ENCODE measurements at regions not wholly inside any gene's neighbourhood (a gene's known extent, or its start where the extent isn't known, plus 50 kb on each side); places are given as distances from the start of the nearest gene placed in this dataset.

- no peak for DNase-seq (ENCODE audit: low spot score in 2 of 2)
- no peaks in the 10 kb centered on the region for H3K4me1 ChIP-seq
- no peaks in the 10 kb centered on the region for H3K36me3 ChIP-seq
- H3K4me3 ChIP-seq, result no peak overlapping the region
- intact Hi-C loops (cut with DNase I), result no loop called here
- no peak overlapping the region for H3K27ac ChIP-seq
- H3K9me3 ChIP-seq, result no peaks in the 10 kb centered on the region
- TF ChIP-seq CTCF (IDR thresholded peaks at IDR 0.05), result no peak
- no peaks in the 10 kb centered on the region for H3K27me3 ChIP-seq
Measured at GRCh38 chr20:63119963-63120807, 95.7 kb downstream of the YTHDF1 start.

GRCh38 chr20:63119121-63119962 is 96.6 kb downstream of the YTHDF1 start:
- Histone ChIP-seq H3K4me1 (no peaks in the 10 kb centered on the region), H3K27ac (no peak overlapping the region), H3K36me3 (no peaks in the 10 kb centered on the region), H3K9me3 (no peaks in the 10 kb centered on the region), H3K27me3 (no peaks in the 10 kb centered on the region), H3K4me3 (no peak overlapping the region)
- intact Hi-C loops (cut with DNase I), result no loop called here
- TF ChIP-seq CTCF (IDR thresholded peaks at IDR 0.05), result no peak
- no peak for DNase-seq (ENCODE audit: low spot score in 2 of 2)

GRCh38 chr20:63118303-63119120 is 97.4 kb downstream of the YTHDF1 start:
- DNase-seq (ENCODE audit: low spot score in 2 of 2), result no peak
- no peaks in the 10 kb centered on the region for H3K9me3 ChIP-seq
- H3K4me1 ChIP-seq, result no peaks in the 10 kb centered on the region
- no peak overlapping the region for H3K4me3 ChIP-seq
- no peaks in the 10 kb centered on the region for H3K36me3 ChIP-seq
- intact Hi-C loops (cut with DNase I), result no loop called here
- no peaks in the 10 kb centered on the region for H3K27me3 ChIP-seq
- no peak for TF ChIP-seq CTCF (IDR thresholded peaks at IDR 0.05)
- H3K27ac ChIP-seq, result no peak overlapping the region

GRCh38 chr20:63117661-63118302 is 98.1 kb downstream of the YTHDF1 start:
- no peaks in the 10 kb centered on the region for H3K27me3 ChIP-seq
- H3K36me3 ChIP-seq, result no peaks in the 10 kb centered on the region
- no peak overlapping the region for H3K4me3 ChIP-seq
- no peak for DNase-seq (ENCODE audit: low spot score in 2 of 2)
- no peak overlapping the region for H3K27ac ChIP-seq
- no peaks in the 10 kb centered on the region for H3K9me3 ChIP-seq
- intact Hi-C loops (cut with DNase I), result no loop called here
- TF ChIP-seq CTCF (IDR thresholded peaks at IDR 0.05), result no peak
- H3K4me1 ChIP-seq, result no peaks in the 10 kb centered on the region

- DNase-seq (ENCODE audit: low spot score in 2 of 2), result no peak
- Histone ChIP-seq H3K27ac (no peak overlapping the region), H3K4me1 (no peaks in the 10 kb centered on the region), H3K36me3 (no peaks in the 10 kb centered on the region), H3K27me3 (no peaks in the 10 kb centered on the region), H3K4me3 (no peak overlapping the region), H3K9me3 (no peaks in the 10 kb centered on the region)
- no peak for TF ChIP-seq CTCF (IDR thresholded peaks at IDR 0.05)
- intact Hi-C loops (cut with DNase I), result no loop called here
Measured at GRCh38 chr20:63117151-63117550, 98.8 kb downstream of the YTHDF1 start.
